Jurkat, Clone E6-1 (cell line): ENCODE measurements at regions not wholly inside any gene's neighbourhood (a gene's known extent, or its start where the extent isn't known, plus 50 kb on each side); places are given as distances from the start of the nearest gene placed in this dataset.

ENCODE experiments used
- DNase-seq: peaks from one replicate; pipeline ENCODE4 v3.0.0-alpha.2; 2011; ENCODE audit warnings: low read depth, low spot score
- H3K4me3 ChIP-seq: 2 replicates; pipeline ENCODE4 v1.5.1; 2011; ENCODE audit warnings: mild to moderate bottlenecking, low read length, control low read depth, moderate library complexity

DNA sequence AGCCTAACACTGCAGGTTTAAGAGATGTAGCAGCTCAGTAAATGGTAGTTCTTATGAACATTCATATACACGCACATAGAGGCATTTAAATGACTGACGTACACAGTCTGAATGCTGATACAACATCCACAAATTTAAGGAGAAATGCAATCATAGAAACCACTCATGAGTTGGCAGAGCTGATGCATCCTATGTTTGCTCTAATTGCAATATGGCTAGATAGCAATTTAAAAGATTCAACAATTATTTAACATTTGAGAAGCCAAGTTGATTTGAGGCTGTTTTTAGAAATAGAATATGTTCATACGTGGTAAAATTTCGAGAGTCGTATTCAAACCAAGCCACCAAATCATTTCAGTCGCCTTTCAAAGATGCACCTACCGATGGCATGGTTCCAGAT, 135.6 kb downstream of the PFKFB3 start:
- no peak overlapping the region for H3K4me3 ChIP-seq
- DNase-seq, result no peak

DNA sequence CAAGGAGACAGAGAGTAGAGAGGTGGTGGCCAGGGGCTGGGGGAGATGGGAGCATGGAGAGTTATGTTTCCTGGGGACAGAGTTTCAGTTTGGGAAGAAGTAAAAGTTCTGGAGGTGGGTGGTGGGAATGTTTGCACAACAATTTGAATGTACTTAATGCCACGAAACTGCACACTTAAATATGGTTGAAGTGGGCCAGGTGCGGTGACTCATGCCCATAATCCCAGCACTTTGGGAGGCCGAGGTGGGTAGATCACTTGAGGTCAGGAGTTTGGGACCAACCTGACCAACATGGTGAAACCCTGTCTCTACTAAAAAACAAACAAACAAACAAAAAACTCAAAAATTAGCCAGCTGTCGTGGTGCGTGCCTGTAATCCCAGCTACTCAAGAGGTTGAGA, 137.2 kb downstream of the PFKFB3 start:
- H3K4me3 ChIP-seq, result no peak overlapping the region
- no peak for DNase-seq

DNA sequence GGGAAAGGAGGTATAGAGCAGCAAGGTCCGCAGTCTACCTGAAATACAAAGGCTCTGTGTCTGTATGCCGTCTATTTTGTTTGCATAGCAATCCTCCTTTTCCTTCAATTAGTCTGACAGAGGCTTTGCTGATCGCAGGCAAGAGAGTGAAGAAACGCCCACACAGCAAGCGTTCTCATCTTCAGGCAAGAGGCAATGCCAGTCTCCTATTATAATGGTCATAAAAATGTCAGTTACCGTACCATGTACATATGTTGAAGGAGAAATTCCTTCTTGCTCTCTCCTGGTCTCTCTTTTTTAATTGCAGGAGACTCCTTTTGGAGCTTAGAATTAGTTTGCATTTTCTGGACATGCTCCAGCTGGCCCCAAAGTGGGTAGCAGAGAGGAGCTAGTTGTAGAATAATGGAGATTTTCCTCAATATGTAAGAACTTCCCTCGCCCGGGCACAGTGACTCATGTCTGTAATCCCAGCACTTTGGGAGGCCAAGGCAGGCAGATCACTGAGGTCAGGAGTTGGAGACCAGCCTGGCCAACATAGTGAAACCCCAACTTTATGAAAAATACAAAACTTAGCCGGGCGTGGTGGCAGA, 139.5 kb downstream of the PFKFB3 start:
- DNase-seq, result no peak
- H3K4me3 ChIP-seq, result no peak overlapping the region

DNA sequence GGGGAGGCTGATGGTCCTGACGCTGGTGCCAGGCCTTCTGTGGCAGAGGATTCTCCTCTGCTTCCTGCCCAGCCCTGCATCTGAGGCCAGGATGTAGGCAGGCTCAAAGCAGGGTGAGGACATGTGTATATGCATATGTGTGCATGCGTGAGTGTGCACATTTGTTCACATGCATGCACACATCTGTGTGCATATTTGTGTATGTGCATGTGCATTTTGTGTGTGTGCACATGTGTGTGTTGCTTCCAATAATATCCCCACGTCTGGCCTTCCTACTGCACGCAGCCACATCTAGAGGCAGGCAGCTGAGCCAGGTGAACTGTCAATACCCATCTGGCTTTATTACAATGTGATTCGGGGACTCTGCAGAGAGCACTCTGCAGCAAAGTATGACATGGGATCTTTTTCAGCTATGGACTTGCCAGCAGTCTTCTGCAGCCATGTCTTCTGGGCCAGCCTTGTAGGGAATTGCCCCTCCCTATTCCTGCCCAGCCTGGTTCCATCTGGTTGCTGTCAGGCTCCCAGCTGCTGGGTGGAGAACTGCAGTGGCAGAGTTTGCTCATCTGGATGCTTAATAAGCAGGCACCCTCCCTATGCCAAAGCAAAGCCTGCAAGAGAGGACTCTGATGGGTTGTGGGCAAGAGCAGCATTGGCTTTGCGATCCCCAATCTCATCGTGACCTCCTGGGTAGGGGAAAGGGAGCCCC, 140.7 kb downstream of the PFKFB3 start:
- no peak overlapping the region for H3K4me3 ChIP-seq
- DNase-seq, result no peak

DNA sequence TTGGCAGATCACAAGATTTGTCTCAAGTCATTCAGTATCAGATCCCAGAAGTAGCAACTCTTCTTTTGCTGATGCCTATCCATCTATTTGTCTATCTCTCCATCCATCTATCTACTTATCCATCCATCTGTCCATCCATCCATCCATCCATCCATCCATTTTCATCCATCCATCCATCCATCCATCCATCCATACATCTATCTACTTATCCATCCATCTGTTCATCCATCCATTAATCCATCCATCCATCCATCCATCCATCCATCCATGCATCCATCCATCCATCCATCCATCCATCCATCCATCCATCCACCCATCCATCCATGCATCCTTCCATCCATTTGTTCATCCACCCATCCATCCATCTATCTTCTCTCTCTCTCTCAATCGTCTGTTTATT, 142.7 kb downstream of the PFKFB3 start:
- no peak for DNase-seq
- H3K4me3 ChIP-seq, result no peak overlapping the region

DNA sequence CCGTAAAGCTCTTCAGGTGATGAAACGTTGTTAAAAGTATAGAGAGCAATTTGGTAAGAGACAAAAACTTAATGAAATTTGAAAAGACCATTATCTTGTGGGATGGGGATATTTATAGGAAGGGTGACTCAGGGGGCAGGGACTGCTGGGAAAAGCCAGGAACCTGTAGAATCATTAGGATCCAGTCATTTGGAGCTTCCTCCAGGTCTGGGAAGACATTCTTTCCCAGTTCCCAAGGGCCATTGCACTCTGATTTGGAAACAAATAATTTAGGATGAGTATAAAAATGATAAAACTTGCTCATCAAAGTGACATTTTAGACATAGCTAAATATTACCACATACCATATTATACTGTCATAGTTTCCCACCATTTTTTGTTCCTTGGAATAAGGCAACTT, 143.9 kb downstream of the PFKFB3 start:
- DNase-seq, result no peak
- H3K4me3 ChIP-seq, result no peak overlapping the region

DNA sequence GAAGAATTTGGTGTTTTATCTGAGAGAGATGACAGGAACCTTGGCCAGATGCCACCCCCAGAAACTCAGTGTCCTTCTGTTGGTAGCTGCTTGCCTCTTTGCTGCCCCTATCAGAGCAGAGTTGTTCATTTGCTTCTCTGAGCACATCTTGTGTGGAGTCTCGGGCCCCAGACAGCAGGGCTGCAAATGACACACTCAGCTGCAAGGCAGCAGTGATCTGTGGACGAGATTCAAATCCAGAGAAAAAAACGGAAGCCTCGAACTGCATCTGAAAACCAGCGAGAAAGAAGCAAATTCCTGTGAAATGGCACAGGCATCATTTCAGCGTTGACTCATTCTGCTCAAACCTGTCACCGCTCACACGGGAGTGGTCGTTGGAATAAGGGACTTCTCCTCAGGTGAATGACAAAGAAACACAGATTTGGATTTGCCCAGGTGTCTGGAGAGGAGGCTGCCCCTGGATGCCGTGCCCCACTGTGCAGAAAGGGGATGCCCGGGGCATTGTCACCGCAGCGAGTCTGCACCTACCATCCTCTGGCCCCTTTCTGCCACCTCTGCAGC, 144.7 kb downstream of the PFKFB3 start:
- H3K4me3 ChIP-seq, result peak overlapping the region; percentile 46
- DNase-seq, result peak; percentile 6

DNA sequence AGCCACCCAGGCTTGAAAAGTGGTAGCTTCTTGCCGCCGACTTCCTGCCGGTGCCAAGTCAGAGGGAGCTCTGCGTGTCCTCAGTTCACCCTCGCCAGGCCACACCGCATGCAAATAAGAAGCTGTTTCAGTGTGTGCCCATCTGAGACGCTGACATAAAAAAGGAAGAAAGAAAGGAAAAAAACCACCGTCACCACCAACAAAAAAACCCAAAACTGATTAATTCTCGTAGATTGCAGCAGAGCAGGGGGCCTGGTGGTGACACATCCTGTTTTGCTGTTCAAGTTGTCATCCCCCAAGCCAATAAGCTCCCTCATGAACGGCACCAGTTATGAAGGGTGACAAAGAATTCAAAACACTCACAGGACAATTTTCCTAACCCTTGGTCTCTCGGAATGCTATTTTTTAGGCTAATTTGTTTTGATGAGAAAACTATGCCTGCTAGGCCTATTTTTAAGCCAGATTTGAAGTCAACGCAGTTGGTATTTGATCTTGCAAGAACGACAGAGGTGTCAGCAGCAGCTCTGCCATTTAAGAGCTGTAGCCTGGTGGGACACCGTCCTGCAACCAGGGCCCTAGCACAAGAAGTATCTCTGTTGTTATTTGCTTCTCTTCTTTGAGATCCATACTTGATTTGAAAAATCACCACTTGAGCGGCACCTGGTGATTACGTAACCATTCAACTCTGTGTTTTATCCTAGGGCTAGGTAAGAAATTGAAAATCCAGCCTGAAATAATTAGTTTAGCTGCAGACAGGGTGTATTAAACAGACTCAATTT, 145.6 kb downstream of the PFKFB3 start:
- H3K4me3 ChIP-seq, result peak overlapping the region; percentile 46
- DNase-seq, result peak; percentile 94

DNA sequence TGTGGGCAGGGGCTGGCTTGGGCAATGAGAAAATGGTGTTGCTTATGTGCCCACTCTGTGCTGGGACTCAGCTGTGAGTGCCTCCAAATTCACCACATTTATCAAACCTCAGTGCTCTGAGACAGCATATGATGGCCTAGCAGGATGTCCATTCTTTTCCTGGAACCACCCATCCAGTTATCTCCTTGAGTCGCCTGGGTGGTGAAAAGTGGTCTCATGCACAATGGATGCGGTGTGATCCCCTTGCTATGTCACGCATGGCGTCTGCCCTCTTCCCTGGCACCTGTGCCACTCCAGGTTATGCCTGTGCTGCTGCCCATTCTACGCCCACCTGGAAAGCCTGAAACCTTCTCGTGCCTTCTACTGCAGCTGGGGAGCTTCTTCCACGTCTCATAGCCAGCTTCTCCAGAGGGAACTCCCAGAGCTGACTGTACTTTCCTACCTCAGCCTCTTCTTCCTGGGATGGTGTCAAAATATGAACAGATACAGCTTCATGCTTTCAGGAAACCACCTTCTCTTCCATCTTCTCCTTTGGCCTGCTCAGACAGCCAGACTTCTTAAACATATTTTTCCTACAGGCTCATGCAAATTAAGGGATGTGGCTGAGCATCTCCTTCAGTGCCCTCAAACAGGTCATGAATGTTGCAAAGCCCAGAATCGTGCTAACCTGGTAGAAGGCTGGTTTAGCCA, 147.3 kb downstream of the PFKFB3 start:
- H3K4me3 ChIP-seq, result no peak overlapping the region
- no peak for DNase-seq

DNA sequence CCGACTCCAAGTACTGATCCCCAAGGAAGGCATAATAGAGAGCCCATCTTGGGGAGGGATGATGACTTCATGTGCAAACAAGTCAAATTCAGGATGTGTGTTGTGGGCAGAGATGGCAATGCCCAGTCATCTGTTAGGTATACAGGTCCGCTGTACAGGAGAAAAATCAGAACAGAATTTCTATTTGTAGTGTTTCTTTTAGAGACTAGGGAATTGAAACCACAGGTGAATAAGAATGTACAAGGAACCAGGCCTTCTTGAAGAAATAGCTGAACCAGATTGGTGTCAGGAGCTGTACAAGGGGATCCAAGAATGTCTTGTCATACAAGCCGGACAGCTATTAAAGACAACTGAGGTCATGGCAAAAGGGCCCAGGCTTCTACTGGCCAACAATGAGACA, 147.9 kb downstream of the PFKFB3 start:
- no peak overlapping the region for H3K4me3 ChIP-seq
- DNase-seq, result no peak

DNA sequence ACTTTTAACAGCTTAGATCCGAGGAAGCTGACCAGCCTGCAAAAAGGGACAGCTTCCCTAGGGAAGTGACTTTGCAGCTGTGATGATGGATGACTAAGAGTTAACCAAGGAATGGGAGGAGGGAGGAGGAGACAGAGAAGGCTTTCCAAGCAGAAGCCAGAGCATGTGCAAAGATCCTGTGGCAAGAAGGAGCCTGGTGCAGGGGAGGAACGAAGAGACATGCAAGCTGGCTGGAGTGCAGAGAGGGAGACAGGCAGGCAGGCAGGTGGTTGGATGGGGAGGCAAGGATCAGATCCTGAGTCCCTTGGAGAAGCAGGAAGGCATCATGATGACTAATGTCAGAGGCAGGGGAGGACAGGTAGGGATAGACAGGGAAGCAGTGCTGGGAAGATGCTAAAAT, 148.8 kb downstream of the PFKFB3 start:
- no peak for DNase-seq
- no peak overlapping the region for H3K4me3 ChIP-seq

DNA sequence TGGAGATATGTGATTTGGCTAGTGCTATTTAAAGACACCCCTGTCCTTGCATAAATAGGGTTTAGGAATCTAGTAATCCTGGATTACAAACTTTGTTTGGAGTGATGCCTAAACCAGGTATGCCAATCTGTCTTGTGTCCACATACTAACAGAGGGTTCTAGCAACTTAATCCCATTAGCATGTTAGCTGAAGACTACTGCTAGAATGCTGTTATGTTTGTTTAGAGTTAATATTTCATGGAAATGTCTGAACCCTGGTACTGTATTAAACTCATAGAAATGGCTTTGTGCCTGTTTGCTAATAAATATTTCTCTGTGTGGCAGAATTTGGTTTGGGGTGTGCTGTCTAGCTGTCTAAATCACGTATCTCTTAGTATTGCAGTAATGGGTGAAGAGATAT, 150.8 kb downstream of the PFKFB3 start:
- DNase-seq, result no peak
- H3K4me3 ChIP-seq, result no peak overlapping the region

DNA sequence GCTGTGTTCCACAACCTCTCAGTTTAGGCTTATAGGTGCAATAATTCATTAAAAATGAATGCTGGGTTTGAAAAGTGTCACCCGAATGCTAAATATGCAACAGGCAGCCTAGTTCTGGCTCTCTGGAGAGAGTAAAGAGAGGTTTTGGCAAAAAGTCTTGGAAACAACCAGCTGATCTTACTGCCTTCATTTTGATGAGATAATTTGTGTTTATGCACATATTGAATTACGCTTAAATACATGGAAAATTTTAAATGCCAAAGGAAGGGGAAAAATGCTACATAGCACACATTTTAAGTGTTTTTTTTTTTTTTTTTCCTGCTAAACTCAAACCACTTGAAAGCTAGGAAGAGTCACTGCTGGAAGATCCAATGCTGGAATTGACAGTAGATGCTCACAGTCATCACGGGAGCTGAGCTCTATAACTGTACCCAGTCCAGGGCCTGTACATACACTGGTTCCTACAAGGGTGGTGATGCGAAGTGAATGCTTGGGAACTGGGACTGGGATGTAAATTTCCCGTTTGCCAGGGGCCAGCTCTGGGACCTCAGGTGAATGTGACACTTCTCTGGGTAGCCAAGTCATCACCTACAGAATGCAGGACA, 151.5 kb downstream of the PFKFB3 start:
- H3K4me3 ChIP-seq, result no peak overlapping the region
- no peak for DNase-seq

DNA sequence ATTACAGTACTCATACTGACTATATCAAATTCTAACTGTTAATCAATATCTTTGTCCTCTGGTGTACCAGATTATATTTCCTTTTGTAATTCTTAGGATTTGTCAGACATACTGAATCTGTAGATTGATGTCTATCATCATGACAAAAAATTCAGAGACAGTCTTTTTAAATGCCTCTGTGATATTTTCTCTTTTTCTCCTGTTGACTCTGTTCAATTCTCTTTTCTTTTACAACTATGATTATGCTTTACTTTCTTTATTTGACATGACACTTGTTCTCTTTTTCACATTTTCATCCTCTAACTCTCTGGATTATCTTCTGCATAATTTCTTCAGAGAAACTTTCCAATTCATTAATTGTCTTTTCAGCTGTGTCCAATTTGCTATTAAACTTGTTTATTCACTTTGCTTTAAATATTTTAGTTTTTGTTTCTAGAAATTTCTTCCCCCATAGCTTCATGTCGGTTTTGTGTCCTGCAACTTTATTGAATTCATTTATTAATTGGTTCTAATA, 153.6 kb downstream of the PFKFB3 start:
- no peak overlapping the region for H3K4me3 ChIP-seq
- no peak for DNase-seq

DNA sequence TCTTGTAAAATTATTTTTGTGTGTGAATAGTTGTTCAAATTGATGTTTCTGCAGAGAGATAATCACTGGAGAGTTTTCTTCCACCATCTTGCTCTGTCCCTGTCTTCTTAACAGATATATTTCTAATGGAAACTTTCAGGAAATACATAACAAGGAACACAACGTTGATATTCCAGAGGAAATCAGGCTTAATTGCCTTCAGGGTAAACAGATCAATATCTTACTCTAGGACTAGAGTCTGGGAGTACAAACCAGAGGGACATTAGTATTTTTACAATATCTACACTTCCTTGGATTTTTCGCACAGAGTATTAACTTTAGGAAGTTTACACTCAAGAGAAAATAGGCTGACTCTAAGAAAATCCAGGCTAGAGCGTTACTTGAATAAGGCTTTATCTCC, 159.1 kb downstream of the PFKFB3 start:
- DNase-seq, result no peak
- no peak overlapping the region for H3K4me3 ChIP-seq

DNA sequence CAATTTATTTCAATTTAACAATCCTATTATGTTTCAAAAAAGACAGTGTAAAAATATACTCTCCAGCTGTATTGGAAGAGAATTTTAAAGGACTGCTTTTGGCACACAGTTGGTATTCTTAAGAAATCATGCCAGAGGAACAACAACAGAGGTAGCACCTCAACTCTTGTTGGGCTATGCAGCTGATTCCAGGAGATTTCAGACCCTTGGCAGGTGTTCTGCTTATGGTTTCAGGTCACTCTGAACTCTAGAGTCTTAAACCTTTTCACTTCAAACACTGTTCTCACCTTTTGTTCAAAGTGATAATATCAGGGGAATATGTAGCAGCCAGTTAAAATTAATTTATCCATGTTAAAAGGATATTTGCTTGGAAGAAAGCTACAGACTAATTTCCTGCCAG, 160.1 kb downstream of the PFKFB3 start:
- H3K4me3 ChIP-seq, result no peak overlapping the region
- DNase-seq, result no peak

DNA sequence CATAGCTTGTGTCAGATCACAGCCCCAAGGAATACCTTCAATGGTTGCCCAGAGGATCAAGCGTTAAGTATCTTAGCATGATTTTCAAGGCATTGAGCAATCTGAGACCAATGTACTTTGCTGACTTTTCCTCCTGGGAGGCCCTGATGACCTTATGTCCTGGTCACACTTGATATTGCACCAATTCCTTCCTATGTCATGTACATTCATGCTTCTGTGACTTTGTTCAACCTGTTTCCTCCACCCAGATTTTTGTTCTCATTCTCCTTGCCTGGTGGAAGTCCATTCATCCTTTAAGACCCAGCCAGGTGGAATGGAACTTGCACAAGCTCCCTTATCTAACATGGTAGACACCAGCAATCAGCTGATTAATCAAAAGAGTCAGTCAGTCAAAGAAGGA, 160.8 kb downstream of the PFKFB3 start:
- H3K4me3 ChIP-seq, result no peak overlapping the region
- no peak for DNase-seq

DNA sequence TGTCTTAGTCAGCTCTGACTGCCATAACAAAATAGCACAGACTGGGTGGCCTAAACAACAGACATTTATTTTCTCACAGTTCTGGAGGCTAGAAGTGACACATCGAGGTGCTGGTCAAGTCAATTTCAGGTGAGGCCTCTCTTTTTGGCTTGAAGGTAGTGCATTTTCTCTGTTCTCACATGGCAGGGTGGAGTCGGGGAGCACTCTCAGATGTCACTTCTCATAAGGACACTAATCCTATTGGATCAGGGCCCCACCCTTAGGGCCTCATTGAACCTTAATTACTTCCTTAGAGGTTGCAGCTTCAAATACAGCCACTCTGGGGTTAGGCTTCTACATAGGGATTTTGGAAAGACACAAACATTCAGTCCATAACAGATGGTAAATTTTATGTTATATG, 161.6 kb downstream of the PFKFB3 start:
- no peak overlapping the region for H3K4me3 ChIP-seq
- DNase-seq, result no peak

DNA sequence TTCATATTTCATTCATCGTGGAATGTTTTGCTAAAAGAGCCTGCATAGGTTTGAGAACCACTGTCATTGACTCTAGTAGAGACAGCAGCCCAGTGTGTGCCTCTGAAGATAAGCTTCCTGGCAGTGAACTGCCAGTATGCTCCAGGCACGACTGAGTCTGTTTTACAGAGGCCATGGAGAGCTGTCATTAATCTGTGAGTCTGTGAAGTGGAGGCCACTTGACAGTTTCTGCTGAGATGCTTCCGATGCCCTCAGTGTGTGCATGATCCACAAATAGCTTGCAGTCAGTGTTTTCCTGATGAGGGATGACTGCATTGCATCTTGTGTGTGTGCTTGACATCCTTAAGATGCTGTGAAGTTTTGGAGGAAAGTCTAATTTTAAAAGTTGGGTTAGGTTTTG, 162.2 kb downstream of the PFKFB3 start:
- no peak for DNase-seq
- no peak overlapping the region for H3K4me3 ChIP-seq
